NCI-H345 treated with DMSO at 0.1 percent for 48 hours (cell line): ENCODE measurements at regions not wholly inside any gene's neighbourhood (a gene's known extent, or its start where the extent isn't known, plus 50 kb on each side); places are given as distances from the start of the nearest gene placed in this dataset.
"Not testable (repeated sequence)": the region's sequence is repeated elsewhere in the genome, so short reads cannot be mapped to it uniquely, and the experiment has no call there.

Experiments
- DNase-seq: peaks from one replicate; lab custom pipeline; 2025; ENCODE audit not compliant: unreplicated experiment; lab: John Stamatoyannopoulos, UW

GRCh38 chr12:105861227-105861626 lies 277.5 kb downstream of the NUAK1 start:
- DNase-seq: peak; percentile 87

DNA sequence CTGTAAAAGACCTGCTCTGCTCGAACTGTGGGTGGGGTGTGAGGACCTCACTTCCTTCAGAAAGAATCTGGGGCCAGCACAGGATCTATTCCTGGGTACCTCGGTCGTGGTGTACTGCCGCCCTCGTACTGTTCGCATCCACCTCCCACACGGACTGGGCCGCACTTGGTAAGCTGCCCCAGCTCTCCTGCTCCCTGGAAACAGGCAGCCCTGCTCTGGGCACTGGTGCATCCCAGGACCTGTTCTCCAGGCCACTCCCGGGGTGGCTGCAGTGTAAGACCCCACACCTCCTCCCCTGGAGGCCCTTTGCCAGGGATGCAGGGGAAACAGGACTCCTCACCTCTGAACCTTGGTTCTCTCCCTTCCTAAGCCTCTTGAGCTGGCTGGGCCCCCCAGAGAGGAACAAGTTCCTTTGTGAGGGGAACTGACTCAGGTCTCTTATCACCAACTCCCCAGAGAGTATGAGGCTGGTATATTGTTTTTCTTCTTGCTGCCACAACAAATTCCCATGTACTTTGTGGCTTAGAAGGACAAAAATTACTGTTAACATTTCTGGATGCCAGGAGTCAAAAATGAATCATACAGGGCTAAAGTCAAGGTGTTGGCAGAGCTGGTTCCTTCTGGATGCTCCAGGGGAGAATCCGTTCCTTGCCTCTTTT lies 276.5 kb downstream of the NUAK1 start:
- no peak for DNase-seq

GRCh38 chr12:105864316-105864715 lies 274.4 kb downstream of the NUAK1 start:
- DNase-seq: no peak

GRCh38 chr12:105864901-105865300 lies 273.9 kb downstream of the NUAK1 start:
- no peak for DNase-seq

- no peak for DNase-seq
Measured at GRCh38 chr12:105865886-105866285, 272.9 kb downstream of the NUAK1 start.

GRCh38 chr12:105874121-105874520 lies 264.6 kb downstream of the NUAK1 start:
- no peak for DNase-seq

DNA sequence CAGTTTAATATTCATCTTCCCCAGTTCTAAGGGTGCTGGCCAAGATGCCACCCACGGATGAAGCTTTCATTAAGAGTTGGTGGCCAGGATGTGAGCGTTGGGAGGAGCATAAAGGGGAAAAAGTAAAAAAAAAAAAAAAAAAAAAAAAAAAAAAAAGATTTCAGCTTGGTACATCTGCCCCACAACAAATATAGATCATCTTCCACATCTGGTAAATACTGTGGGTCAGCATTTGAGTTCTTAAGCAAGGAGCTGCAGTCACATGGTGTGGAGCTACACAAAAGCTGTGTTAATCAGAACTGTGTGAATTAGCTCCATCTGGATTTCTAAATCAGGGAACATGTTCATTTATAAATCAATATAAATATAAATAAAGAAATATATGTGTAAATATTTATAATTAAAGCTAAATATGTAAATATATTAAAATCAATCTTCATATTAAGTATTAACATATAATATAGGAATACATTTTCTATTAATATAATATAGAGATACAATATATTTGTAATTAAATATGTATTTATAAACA lies 262.3 kb downstream of the NUAK1 start:
- DNase-seq: no peak

- DNase-seq: no peak
Measured at GRCh38 chr12:105878964-105879363, 259.8 kb downstream of the NUAK1 start.

GRCh38 chr12:105880824-105881388 lies 257.8 kb downstream of the NUAK1 start:
- no peak for DNase-seq

DNA sequence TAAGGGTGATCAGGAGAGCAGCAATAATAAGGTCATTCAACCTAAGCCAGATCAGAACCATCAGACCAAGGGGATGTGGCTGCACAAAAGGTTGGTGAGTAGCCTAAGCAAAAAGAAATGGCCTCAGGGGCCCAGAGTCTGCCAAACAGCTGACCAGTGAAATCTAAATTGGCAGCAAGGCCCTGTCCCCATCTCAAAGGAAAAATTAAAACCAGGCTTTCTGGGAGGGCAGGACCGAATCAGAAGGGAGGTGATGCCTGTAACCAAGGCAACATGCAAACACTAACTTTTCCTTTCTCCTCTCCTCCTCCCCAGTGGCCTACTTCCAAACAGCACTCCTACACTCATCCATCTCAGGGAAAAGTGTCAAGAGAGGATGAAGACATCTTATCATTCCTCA lies 256.4 kb downstream of the NUAK1 start:
- DNase-seq: no peak

GRCh38 chr12:105887131-105887530 lies 251.6 kb downstream of the NUAK1 start:
- no peak for DNase-seq

- DNase-seq: no peak
Measured at GRCh38 chr12:105888696-105889095, 250.1 kb downstream of the NUAK1 start.

DNA sequence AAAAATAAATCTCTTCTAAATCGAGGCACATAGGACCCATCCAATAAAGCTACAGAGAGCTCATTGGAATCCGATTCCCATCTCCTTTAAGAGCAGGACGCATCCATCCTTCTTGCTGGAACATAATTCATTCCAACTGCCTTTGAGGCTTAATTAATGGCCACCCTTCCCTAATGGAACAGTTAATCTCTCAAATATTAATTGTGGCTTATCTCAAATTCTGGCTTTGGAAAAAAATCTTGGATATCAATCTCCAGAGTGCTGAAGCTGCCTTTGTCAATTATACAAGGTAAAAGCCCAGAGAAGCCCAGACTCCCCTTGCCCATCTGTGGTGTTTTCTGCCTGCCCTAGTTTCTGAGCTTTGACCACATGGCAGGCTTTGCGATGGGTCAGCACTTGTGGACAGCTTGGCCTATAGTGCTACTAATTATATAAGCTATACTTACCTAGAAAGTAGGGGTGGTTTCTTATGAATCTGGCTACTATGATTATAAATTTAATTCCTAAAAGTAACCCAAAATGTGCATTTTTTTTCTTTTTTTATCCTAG lies 246.3 kb downstream of the NUAK1 start:
- no peak for DNase-seq

DNA sequence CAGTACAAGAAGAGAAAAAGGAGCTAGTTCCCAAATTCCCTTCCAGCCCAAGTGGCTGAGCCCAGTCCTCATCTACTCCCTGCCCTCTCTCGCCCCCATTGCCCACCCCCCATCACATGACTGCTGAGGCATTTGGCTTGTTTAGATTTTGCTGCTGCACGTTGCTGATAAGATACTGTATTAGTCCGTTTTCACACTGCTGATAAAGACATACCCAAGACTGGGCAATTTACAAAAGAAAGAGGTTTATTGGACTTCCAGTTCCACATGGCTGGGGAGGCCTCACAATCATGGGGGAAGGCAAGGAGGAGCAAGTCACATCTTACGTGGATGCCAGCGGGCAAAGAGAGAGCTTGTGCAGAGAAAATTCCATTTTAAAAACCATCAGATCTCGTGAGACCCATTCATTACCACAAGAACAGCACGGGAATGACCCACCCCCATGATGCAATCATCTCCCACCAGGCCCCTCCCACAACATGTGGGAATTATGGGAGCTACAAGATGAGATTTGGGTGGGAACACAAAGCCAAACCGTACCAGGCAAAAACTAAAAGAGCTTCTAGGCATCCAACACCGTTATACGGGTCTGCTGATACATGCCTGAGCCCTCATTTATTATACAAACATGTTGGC lies 243.4 kb downstream of the NUAK1 start:
- DNase-seq: not testable (repeated sequence)

GRCh38 chr12:105897311-105897725 lies 241.4 kb downstream of the NUAK1 start:
- no peak for DNase-seq

DNA sequence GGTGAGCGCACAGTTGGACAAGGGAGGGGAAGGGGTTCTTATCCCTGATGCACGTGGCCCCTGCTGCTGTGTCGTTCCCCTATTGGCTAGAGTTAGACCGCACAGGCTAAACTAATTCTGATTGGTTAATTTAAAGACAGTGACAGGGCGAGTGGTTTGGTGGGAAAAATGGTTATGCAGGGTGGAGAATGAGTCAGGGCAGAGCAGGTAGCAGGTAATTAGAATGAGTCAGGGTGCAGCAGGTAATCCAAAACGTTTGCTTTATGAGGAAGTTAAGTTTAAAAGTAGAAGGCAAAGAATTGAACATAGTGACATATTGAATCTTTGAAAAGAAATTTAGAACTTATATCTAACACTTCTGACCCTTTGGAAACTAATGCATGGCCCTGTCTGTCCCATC lies 240.5 kb downstream of the NUAK1 start:
- not testable (repeated sequence) for DNase-seq

- DNase-seq: no peak
Measured at GRCh38 chr12:105899589-105899988, 239.2 kb downstream of the NUAK1 start.

- no peak for DNase-seq
Measured at GRCh38 chr12:105906561-105906960, 232.2 kb downstream of the NUAK1 start.

- no peak for DNase-seq
Measured at GRCh38 chr12:105907982-105908381, 230.8 kb downstream of the NUAK1 start.

DNA sequence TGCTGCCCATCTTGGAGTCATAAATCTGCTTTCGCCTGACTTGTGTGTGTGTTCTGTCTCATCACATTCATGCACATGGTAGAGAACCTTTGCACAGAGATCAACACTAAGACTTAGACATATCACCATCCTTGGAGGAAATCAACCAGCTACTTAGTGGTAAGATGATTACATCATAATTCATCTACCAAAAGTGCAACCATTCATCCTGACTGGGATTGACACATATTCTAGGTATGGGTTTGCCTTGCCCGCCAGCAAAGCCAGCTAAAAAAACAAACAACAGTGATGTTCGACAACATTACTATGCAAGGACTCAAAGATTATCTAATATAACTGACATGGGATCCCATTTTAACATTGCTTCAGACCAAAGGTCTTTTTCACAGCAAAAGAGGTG lies 228.7 kb downstream of the NUAK1 start:
- no peak for DNase-seq

DNA sequence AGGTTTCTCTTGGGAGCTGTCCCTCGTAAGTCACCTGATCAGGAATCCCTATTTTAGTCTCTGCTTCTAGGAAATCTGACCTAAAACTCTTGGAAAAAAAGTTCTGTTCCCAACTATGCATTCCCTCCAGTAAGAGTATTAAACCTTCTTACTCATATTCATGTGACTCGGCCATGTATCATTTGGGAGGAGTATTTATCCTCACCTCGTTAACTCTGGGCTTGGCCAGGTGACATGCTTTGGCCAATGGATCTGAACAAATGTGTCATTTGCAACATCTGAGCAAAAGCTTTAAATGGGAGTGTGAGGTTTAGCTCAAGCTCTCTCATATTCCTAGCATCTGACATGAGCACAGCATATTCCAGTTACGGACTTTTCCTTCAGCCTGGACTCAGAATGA lies 226.8 kb downstream of the NUAK1 start:
- DNase-seq: no peak
